NCI-H1048 (cell line): ENCODE measurements at regions not wholly inside any gene's neighbourhood (a gene's known extent, or its start where the extent isn't known, plus 50 kb on each side); places are given as distances from the start of the nearest gene placed in this dataset.
"Not testable (repeated sequence)": the region's sequence is repeated elsewhere in the genome, so short reads cannot be mapped to it uniquely, and the experiment has no call there.

Experiments
- DNase-seq: peaks from one replicate; lab custom pipeline; 2025; lab: John Stamatoyannopoulos, UW

DNA sequence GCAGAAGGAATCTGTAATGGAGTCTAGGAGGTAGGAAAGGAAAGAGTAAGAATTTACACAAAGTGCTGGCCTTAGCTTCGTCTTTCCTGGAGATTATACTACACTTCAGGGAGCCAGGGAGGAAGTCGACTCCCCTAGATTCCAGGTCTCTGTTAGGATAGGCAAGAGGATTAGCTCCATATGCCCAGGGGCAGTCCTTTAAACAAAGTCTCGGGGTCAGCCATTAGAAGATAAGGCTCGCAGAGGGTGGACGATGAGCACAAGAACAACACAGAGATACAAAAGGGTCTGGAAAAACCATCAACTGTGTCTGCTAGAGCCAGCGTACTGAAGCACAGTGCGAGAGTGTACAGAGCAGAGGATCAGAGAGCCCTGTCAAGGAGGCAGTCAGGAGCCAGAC, 344.7 kb upstream of the TNC start:
- no peak for DNase-seq

DNA sequence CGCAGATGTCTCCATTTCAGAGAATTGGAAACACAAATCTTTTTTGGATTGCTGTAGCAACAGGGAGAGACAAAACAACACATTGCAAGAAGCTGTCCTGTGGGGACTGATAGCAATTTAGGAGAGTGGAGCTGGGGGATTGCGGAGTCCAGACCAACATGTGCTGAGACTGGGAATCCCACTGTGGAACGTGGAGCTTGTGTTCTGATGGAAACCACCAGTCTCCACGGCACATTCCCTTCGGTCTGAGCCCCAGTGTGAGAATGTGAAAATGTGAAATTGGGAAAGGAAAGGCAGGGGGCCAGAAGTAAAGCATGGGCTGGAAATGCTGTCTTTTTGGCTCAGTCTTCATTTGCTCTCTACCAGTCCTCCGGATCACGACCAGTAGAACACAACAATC, 348.8 kb upstream of the TNC start:
- DNase-seq: no peak

- no peak for DNase-seq
These were observed 351.9 kb upstream of the TNC start for GRCh38 chr9:115469841-115470240.

GRCh38 chr9:115473032-115473431, 355.1 kb upstream of the TNC start:
- not testable (repeated sequence) for DNase-seq

- DNase-seq: no peak
These were observed 363.8 kb upstream of the TNC start for GRCh38 chr9:115481769-115482168.

DNA sequence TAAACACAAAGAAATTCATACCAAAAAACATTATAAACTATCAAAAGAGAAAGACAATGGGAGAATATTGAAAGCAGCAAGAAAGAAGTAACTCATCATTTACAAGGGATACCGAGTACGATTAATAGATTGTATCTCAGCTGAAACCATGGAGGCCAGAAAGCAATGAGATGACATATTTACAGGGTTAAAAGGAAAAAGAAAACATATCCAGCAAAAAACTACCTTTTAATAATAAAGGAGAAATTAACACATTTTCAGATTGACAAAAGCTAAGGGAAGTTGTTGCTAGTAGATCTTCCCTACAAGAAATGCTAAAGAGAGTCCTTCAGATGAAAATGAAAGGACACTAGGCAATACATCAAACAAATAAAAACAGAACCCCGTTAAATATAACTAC, 364.8 kb upstream of the TNC start:
- DNase-seq: no peak

- DNase-seq: no peak
These were observed 374.9 kb upstream of the TNC start for GRCh38 chr9:115492869-115493268.

DNA sequence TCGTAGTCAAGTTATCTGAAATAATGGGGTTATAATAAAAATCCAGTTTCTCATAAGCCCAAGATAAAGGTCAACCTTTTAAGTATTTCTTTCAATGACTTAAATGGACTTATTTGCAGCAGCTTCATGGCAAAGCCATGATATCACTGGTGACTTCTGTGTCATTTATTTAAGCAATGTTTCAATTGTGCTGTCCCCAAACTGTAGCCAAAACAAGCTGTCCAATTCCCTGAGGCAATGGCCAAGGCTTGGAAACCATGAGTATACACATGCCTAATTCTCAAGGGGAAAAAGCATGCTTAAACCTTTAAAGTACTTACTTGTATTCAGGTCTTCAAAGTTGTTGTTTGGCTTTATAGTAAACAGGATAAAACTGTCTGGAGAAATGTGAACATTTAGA, 376.4 kb upstream of the TNC start:
- DNase-seq: no peak

- DNase-seq: no peak
These were observed 377.2 kb upstream of the TNC start for GRCh38 chr9:115495052-115495635.

DNA sequence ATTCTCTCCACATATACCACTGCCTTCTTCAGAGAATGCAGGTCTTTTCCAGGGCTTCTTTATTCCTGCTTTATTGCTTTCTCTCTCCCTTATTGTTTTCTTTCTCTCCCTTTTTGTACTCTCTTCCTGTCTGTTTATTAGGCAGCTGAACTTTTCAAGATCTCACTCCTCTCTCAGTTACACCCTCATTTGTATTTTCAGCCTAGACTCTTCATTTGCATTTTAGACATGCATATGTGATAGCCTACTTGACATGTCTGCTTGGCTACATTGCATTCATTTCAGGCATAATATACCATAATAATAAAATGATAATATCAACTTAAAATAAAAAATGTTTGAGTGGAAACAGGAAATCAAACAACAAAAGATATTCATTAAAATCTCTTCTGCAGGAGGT, 377.9 kb upstream of the TNC start:
- no peak for DNase-seq

- DNase-seq: no peak
These were observed 380.3 kb upstream of the TNC start for GRCh38 chr9:115498303-115498702.

DNA sequence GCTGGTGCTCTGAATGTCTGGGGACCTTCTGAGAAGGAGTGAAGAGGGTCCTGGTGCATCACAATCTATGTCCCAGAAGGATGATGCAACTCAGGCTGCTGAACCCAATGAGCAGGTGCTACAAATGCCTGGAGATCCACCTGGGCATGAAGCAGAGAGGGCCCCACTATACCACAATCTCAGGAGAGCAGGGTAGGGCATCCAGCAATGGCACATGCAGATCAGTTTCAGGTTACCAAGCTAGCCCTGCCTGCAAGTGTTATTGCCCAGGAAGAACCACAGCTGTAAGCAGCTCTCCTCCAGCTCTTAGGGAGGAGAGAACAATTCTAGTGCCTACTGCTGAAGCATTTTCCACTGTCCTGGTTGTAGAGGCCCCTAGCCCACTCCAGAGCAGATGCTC, 389.2 kb upstream of the TNC start:
- DNase-seq: no peak

GRCh38 chr9:115513148-115513547, 395.2 kb upstream of the TNC start:
- no peak for DNase-seq

DNA sequence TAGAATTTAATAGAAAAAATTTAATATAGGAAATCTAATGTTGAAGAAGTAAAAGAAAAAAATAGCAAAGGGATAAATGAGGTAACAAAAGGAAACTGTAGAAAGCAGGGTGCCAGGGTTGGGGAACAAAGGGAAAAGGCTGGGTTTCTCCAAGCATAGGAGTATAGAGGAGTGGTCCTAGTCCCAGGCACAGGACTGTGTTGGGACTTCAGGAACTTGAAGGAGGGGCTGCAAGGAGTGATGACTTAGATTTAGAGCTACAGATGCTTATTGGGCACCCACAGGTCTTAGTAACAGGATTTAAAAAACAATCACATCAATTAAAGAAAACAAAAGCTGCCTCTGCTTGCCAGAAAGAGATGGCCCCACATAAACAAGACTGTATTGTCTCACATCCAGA, 396.5 kb upstream of the TNC start:
- no peak for DNase-seq

GRCh38 chr9:115517335-115518075, 399.5 kb upstream of the TNC start:
- no peak for DNase-seq

GRCh38 chr9:115520646-115521045, 402.7 kb upstream of the TNC start:
- DNase-seq: no peak

DNA sequence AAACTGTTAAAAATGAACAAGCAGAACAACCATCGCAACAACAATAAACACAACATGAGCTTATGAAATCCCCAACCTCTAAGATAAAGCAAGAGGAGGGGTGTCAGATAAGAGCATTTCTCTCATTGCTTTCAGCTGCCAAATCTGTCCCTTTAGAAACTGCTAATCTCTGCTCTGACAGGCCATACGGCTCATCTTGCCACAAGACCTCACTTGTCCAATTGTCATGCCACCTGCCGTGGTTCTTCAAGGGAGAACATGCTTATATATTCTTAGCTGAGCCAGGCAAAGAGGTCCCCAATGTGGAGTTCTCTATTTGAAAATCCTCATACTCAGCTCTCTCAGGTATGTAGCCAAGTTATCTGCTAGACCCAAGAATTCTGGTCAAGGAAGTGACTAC, 405.0 kb upstream of the TNC start:
- no peak for DNase-seq

GRCh38 chr9:115524453-115525059, 406.6 kb upstream of the TNC start:
- DNase-seq: no peak

- no peak for DNase-seq
These were observed 407.4 kb upstream of the TNC start for GRCh38 chr9:115525111-115526058.

DNA sequence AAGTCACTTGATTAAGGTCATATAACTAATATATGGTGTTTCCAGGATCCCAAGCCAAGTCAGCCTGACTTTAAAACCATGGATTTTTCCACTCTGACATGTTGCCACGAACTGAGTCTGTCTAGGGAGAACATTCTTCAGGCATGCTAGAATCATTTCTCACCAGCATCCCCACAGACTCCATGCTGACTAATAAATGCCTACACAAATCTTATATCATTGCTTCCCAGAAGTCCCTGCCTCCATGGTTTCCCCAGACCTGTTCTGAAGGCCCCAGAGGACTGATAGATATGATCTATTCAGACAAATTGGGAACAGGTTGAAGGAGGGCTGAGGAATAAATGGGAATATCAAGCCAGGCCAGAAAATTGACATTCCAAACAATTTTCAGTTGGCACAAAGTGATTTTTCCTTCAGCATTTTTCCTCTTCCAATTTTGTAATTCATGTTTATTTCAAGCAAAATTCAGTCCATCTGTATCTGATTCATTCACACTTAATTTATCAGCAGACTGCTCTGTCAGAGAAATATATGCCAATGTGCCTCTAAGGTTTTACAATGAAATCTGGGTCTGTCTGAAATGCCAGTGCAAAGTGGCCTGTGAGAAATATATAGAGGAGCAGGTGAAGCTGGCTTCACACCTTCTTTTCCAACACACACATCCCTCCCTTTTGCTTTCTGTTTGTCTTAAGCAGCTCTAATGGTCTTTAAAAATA, 413.6 kb upstream of the TNC start:
- DNase-seq: no peak

GRCh38 chr9:115533511-115533910, 415.6 kb upstream of the TNC start:
- DNase-seq: no peak

DNA sequence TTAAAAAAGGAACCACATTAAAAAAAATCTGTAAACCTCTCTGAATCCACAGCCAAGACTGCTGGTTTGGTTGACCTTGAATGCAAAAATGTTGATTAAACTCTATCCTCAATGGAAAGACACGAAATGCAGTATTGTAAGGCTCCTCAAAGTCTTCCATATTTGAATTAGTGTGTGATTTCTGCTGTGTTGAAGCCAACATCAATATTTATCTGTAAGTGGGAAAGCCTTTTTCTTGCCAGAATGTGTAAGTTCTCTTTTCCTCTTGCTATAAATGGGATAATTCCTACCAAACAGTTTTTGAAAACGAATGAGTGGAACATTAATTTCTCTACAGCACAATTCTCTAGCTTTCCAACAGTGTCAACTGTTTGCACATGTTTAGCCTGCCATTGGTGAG, 422.1 kb upstream of the TNC start:
- no peak for DNase-seq
